Eye (tissue), 1 donor: ENCODE measurements at regions not wholly inside any gene's neighbourhood (a gene's known extent, or its start where the extent isn't known, plus 50 kb on each side); places are given as distances from the start of the nearest gene placed in this dataset.
A peak's percentile ranks its signal among the peaks of the same experiment; 100 is the strongest.

Source experiments
- DNase-seq: peaks from one replicate; pipeline ENCODE4 v3.0.0-alpha.2; 2015

GRCh38 chr21:27257226-27257625 lies 290.3 kb upstream of the ADAMTS5 start:
- peak; percentile 30 for DNase-seq

GRCh38 chr21:27251752-27252151 lies 284.9 kb upstream of the ADAMTS5 start:
- DNase-seq: no peak

- DNase-seq: no peak
Measured at GRCh38 chr21:27250366-27250765, 283.5 kb upstream of the ADAMTS5 start.

- DNase-seq: no peak
Measured at GRCh38 chr21:27248814-27249213, 281.9 kb upstream of the ADAMTS5 start.

GRCh38 chr21:27246741-27247140 lies 279.9 kb upstream of the ADAMTS5 start:
- no peak for DNase-seq

- DNase-seq: no peak
Measured at GRCh38 chr21:27244776-27245175, 277.9 kb upstream of the ADAMTS5 start.

- no peak for DNase-seq
Measured at GRCh38 chr21:27244352-27244751, 277.5 kb upstream of the ADAMTS5 start.

GRCh38 chr21:27240839-27241238 lies 274.0 kb upstream of the ADAMTS5 start:
- peak; percentile 22 for DNase-seq

GRCh38 chr21:27233514-27234115 lies 266.7 kb upstream of the ADAMTS5 start:
- DNase-seq: no peak

- DNase-seq: no peak
Measured at GRCh38 chr21:27225940-27226339, 259.1 kb upstream of the ADAMTS5 start.

GRCh38 chr21:27225151-27225550 lies 258.3 kb upstream of the ADAMTS5 start:
- no peak for DNase-seq

- DNase-seq: no peak
Measured at GRCh38 chr21:27224169-27224568, 257.3 kb upstream of the ADAMTS5 start.

- DNase-seq: no peak
Measured at GRCh38 chr21:27221077-27221476, 254.2 kb upstream of the ADAMTS5 start.

- DNase-seq: no peak
Measured at GRCh38 chr21:27220416-27220815, 253.5 kb upstream of the ADAMTS5 start.

- DNase-seq: no peak
Measured at GRCh38 chr21:27219068-27219467, 252.2 kb upstream of the ADAMTS5 start.

GRCh38 chr21:27213303-27213702 lies 246.4 kb upstream of the ADAMTS5 start:
- no peak for DNase-seq

GRCh38 chr21:27212441-27212840 lies 245.6 kb upstream of the ADAMTS5 start:
- DNase-seq: no peak

GRCh38 chr21:27209546-27209945 lies 242.7 kb upstream of the ADAMTS5 start:
- no peak for DNase-seq

- DNase-seq: no peak
Measured at GRCh38 chr21:27206368-27206982, 239.6 kb upstream of the ADAMTS5 start.

GRCh38 chr21:27202301-27202700 lies 235.4 kb upstream of the ADAMTS5 start:
- DNase-seq: no peak

GRCh38 chr21:27201197-27201596 lies 234.3 kb upstream of the ADAMTS5 start:
- no peak for DNase-seq

GRCh38 chr21:27196651-27197050 lies 229.8 kb upstream of the ADAMTS5 start:
- no peak for DNase-seq

- peak; percentile 37 for DNase-seq
Measured at GRCh38 chr21:27192281-27192949, 225.5 kb upstream of the ADAMTS5 start.

GRCh38 chr21:27190601-27191000 lies 223.7 kb upstream of the ADAMTS5 start:
- no peak for DNase-seq
